Keratinocyte (primary cell): ENCODE measurements at regions not wholly inside any gene's neighbourhood (a gene's known extent, or its start where the extent isn't known, plus 50 kb on each side); places are given as distances from the start of the nearest gene placed in this dataset.
A peak's percentile ranks its signal among the peaks of the same experiment; 100 is the strongest.

ENCODE experiments used
- DNase-seq: peaks from one replicate; pipeline ENCODE4 v3.0.0-alpha.2; 2011; ENCODE audit warnings: low read depth, missing footprints, low spot score
- FAIRE-seq: peaks from 2 replicates; lab custom pipeline; 2011; peaks lifted over from hg19 to GRCh38; lab: Jason Lieb, UNC
- H2AFZ ChIP-seq: 2 replicates; pipeline ENCODE4 v1.6.0; 2012; ENCODE audit warnings: low read length, control low read depth, inconsistent platforms; ENCODE audit not compliant: control insufficient read depth
- H3K27ac ChIP-seq: 2 replicates; pipeline ENCODE4 v1.5.1; 2011; ENCODE audit warnings: low read length; ENCODE audit not compliant: control insufficient read depth, insufficient read depth
- H3K27me3 ChIP-seq: 3 replicates; pipeline ENCODE4 v1.6.0; 2011; ENCODE audit warnings: low read length; ENCODE audit not compliant: control insufficient read depth, insufficient read depth; ENCODE audit errors: extremely low read depth
- H3K36me3 ChIP-seq, 2 experiments: 2 replicates in 1 of 2; 3 replicates in 1 of 2; pipeline ENCODE4 v1.5.1; 2011; ENCODE audit warnings: low read length in 2 of 2, mild to moderate bottlenecking in 1 of 2; ENCODE audit not compliant: control insufficient read depth in 2 of 2, insufficient read depth in 2 of 2; ENCODE audit errors: extremely low read depth in 1 of 2
- H3K4me1 ChIP-seq: 3 replicates; pipeline ENCODE4 v1.5.1; 2011; ENCODE audit warnings: low read length; ENCODE audit not compliant: control insufficient read depth, insufficient read depth; ENCODE audit errors: extremely low read depth
- H3K4me2 ChIP-seq: 3 replicates; pipeline ENCODE4 v1.6.0; 2011; ENCODE audit warnings: low read depth, low read length; ENCODE audit not compliant: control insufficient read depth, insufficient read depth; ENCODE audit errors: extremely low read depth
- H3K4me3 ChIP-seq, 3 experiments: fragments of 200-600 bp in 1 of 3; sonication (generic) in 1 of 3; 2 replicates in 2 of 3; 3 replicates in 1 of 3; pipeline ENCODE4 v1.5.1; 2011 to 2016; ENCODE audit warnings: low read length in 3 of 3, mild to moderate bottlenecking in 3 of 3, control low read depth in 2 of 3, inconsistent platforms in 1 of 3, low read depth in 1 of 3, mixed read lengths in 1 of 3, mixed run types in 1 of 3, moderate library complexity in 1 of 3; ENCODE audit not compliant: control insufficient read depth in 2 of 3, insufficient read depth in 2 of 3; ENCODE audit errors: extremely low read depth in 1 of 3
- H3K79me2 ChIP-seq: 2 replicates; pipeline ENCODE4 v1.6.0; 2012; ENCODE audit warnings: low read length; ENCODE audit not compliant: control insufficient read depth, insufficient read depth
- H3K9ac ChIP-seq: 3 replicates; pipeline ENCODE4 v1.6.0; 2011; ENCODE audit warnings: low read length; ENCODE audit not compliant: control insufficient read depth, insufficient read depth; ENCODE audit errors: extremely low read depth
- H3K9me1 ChIP-seq: 3 replicates; pipeline ENCODE4 v1.6.0; 2011; ENCODE audit warnings: low read length; ENCODE audit not compliant: control insufficient read depth, insufficient read depth; ENCODE audit errors: extremely low read depth
- H3K9me3 ChIP-seq: 2 replicates; pipeline ENCODE4 v1.5.1; 2012; ENCODE audit warnings: low read depth, low read length; ENCODE audit not compliant: control insufficient read depth
- H4K20me1 ChIP-seq: 3 replicates; pipeline ENCODE4 v1.6.0; 2011; ENCODE audit warnings: low read length; ENCODE audit not compliant: control insufficient read depth, insufficient read depth; ENCODE audit errors: extremely low read depth
- EZH2 ChIP-seq: IDR thresholded peaks from one replicate; pipeline ENCODE4 v1.6.1; 2012; ENCODE audit warnings: inconsistent platforms, mild to moderate bottlenecking, low read length, moderate library complexity
- dilution Hi-C: fragments of 300-500 bp; cut with MboI; formaldehyde crosslinking; loops from one replicate; pipeline ENCODE4 v1.7.0; 2020; ENCODE audit warnings: low sequenced_read_pairs; ENCODE audit not compliant: extremely low pct_ligation_motif_present
- TF ChIP-seq, protein P1 (sequence below), 3 experiments: IDR thresholded peaks in 1 of 3; conservative IDR thresholded peaks in 1 of 3; optimal IDR thresholded peaks in 1 of 3; 2 replicates in 2 of 3; 3 replicates in 1 of 3; pipeline versions ENCODE3 to v1.5.1; 2011; ENCODE audit warnings: low read length in 3 of 3, mild to moderate bottlenecking in 3 of 3, moderate library complexity in 2 of 3, control low read depth in 1 of 3, inconsistent platforms in 1 of 3; ENCODE audit not compliant: insufficient read depth in 2 of 3; ENCODE audit errors: extremely low read depth in 1 of 3

DNA sequence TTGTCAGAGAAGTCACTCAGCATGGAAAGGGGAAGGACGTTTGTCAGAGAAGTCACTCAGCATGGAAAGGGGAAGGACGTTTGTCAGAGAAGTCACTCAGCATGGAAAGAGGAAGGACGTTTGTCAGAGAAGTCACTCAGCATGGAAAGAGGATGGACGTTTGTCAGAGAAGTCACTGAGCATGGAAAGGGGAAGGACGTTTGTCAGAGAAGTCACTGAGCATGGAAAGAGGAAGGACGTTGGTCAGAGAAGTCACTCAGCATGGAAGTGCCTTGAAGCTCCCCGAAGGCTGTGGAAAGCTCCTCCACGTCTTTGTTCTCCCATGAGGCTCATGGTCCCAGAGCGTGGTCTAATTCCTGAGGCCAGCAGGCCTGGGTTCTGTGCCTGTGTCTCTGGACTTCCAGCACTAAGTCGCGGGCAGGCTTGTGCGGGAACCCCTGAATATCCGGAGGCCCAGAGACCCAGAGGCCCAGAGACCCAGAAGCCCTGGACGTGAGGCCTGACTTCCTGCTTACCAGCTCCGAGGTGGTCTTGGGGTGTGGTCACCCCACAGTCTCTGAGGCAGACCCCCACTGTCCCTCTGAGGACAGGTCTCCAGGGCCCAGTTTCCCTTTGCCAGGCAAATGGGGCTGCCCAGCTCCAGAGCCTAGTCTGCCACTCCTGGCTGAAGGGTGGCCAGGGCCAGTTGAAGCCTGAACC, 70.4 kb upstream of the TWIST2 start:
- no peak overlapping the region for H3K4me2 ChIP-seq
- H3K4me3 ChIP-seq: no peak overlapping the region
- no peaks in the 10 kb centered on the region for H3K9me1 ChIP-seq
- no peaks in the 10 kb centered on the region for H3K4me1 ChIP-seq
- H3K27ac ChIP-seq: no peak overlapping the region
- H3K9me3 ChIP-seq: peaks cover 12% of the 10 kb centered on the region
- no peaks in the 10 kb centered on the region for H3K36me3 ChIP-seq
- DNase-seq (no peak), FAIRE-seq (no peak)
- H2AFZ ChIP-seq: no peak overlapping the region
- dilution Hi-C loops: no loop called here
- no peaks in the 10 kb centered on the region for H4K20me1 ChIP-seq
- H3K79me2 ChIP-seq: no peaks in the 10 kb centered on the region
- no peak overlapping the region for H3K9ac ChIP-seq
- peaks cover 2% of the 10 kb centered on the region for H3K27me3 ChIP-seq
- no peak for TF ChIP-seq EZH2
- TF ChIP-seq, protein P1, sequence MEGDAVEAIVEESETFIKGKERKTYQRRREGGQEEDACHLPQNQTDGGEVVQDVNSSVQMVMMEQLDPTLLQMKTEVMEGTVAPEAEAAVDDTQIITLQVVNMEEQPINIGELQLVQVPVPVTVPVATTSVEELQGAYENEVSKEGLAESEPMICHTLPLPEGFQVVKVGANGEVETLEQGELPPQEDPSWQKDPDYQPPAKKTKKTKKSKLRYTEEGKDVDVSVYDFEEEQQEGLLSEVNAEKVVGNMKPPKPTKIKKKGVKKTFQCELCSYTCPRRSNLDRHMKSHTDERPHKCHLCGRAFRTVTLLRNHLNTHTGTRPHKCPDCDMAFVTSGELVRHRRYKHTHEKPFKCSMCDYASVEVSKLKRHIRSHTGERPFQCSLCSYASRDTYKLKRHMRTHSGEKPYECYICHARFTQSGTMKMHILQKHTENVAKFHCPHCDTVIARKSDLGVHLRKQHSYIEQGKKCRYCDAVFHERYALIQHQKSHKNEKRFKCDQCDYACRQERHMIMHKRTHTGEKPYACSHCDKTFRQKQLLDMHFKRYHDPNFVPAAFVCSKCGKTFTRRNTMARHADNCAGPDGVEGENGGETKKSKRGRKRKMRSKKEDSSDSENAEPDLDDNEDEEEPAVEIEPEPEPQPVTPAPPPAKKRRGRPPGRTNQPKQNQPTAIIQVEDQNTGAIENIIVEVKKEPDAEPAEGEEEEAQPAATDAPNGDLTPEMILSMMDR (optimal IDR thresholded peaks at IDR 0.05 in 1 of 3, IDR thresholded peaks at IDR 0.05 in 1 of 3, conservative IDR thresholded peaks at IDR 0.05 in 1 of 3; ENCODE audit: extremely low read depth in 1 of 3, insufficient read depth in 2 of 3, low read length in 3 of 3): no peak

DNA sequence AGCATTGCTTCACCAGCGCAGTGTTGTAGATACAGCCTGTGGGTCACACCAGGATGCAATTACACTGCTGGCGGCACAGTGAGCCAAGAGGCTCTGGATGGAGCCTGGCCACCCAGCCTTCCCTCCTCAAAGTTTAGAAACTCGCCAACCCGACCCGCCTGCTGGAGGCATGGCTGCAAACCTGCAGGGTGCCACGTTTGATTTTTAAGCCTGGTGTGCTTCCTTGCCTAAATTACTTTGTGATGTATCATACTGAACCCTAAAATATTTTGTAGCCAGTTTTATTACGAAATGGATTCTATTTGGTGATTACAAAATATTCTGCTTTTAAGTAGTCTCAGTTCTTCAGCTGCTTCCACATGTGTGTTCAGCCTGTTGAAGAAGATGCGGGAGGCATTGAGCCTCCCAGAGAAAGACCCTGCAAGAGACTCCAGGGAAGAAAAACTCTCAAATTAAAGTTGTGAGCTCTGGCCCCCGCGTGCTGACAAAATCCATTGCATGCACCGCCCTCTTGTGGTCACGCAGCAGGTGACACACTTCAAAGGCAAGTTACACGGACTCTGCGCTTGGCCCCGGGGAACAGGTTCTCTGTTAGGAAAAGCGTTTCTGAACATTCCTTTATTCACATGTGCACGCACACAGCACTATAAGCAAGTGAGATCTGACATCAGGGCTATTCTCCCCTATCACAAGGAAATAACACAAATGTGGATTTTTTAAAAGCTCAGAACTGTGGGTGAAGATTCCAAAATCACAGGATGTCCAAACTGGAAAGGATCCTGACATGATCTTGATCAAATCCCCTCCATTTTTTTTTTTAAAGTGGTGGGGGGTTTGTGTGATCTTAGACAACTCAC, 63.0 kb upstream of the TWIST2 start:
- no peak overlapping the region for H3K4me3 ChIP-seq
- no peak overlapping the region for H3K27ac ChIP-seq
- no peak overlapping the region for H3K4me2 ChIP-seq
- H2AFZ ChIP-seq: no peak overlapping the region
- dilution Hi-C loops: no loop called here
- H3K79me2 ChIP-seq: no peaks in the 10 kb centered on the region
- no peaks in the 10 kb centered on the region for H3K4me1 ChIP-seq
- H3K9me3 ChIP-seq: no peaks in the 10 kb centered on the region
- no peaks in the 10 kb centered on the region for H3K9me1 ChIP-seq
- H4K20me1 ChIP-seq: no peaks in the 10 kb centered on the region
- DNase-seq (no peak), FAIRE-seq (peak; percentile 69)
- H3K27me3 ChIP-seq: no peaks in the 10 kb centered on the region
- TF ChIP-seq, protein P1 (optimal IDR thresholded peaks at IDR 0.05 in 1 of 3, IDR thresholded peaks at IDR 0.05 in 1 of 3, conservative IDR thresholded peaks at IDR 0.05 in 1 of 3; ENCODE audit: extremely low read depth in 1 of 3, insufficient read depth in 2 of 3, low read length in 3 of 3): peak; percentile 87 to 93 (median 87)
- no peak for TF ChIP-seq EZH2
- no peak overlapping the region for H3K9ac ChIP-seq
- H3K36me3 ChIP-seq: no peaks in the 10 kb centered on the region
